Mononuclear cell (primary cell): ENCODE measurements at regions not wholly inside any gene's neighbourhood (a gene's known extent, or its start where the extent isn't known, plus 50 kb on each side); places are given as distances from the start of the nearest gene placed in this dataset.

ENCODE experiments used
- H3K27me3 ChIP-seq: 2 replicates; pipeline ENCODE4 v1.6.0; 2011; ENCODE audit warnings: low read length, control low read depth; ENCODE audit not compliant: insufficient read depth
- H3K4me1 ChIP-seq: 2 replicates; pipeline ENCODE4 v1.5.1; 2011; ENCODE audit warnings: mild to moderate bottlenecking, low read length, control low read depth; ENCODE audit not compliant: insufficient read depth
- H3K4me3 ChIP-seq: 2 replicates; pipeline ENCODE4 v1.5.1; 2011; ENCODE audit warnings: mild to moderate bottlenecking, low read length, moderate library complexity
- H3K9me3 ChIP-seq: 2 replicates; pipeline ENCODE4 v1.5.1; 2011; ENCODE audit warnings: low read depth, mild to moderate bottlenecking, control low read depth, low read length

- peaks cover 17% of the 10 kb centered on the region for H3K4me1 ChIP-seq
- no peaks in the 10 kb centered on the region for H3K27me3 ChIP-seq
- no peak overlapping the region for H3K4me3 ChIP-seq
- no peaks in the 10 kb centered on the region for H3K9me3 ChIP-seq
Measured at GRCh38 chrX:40473460-40474204, 107.1 kb upstream of the ATP6AP2 start.

- peaks cover 28% of the 10 kb centered on the region for H3K4me1 ChIP-seq
- no peaks in the 10 kb centered on the region for H3K9me3 ChIP-seq
- no peak overlapping the region for H3K4me3 ChIP-seq
- no peaks in the 10 kb centered on the region for H3K27me3 ChIP-seq
Measured at GRCh38 chrX:40471965-40472648, 108.7 kb upstream of the ATP6AP2 start.

GRCh38 chrX:40470830-40471429 lies 109.8 kb upstream of the ATP6AP2 start:
- no peak overlapping the region for H3K4me3 ChIP-seq
- H3K9me3 ChIP-seq: no peaks in the 10 kb centered on the region
- peaks cover 31% of the 10 kb centered on the region for H3K4me1 ChIP-seq
- no peaks in the 10 kb centered on the region for H3K27me3 ChIP-seq

- peaks cover 34% of the 10 kb centered on the region for H3K4me1 ChIP-seq
Measured at GRCh38 chrX:40469316-40469715, 111.5 kb upstream of the ATP6AP2 start.

GRCh38 chrX:40468033-40468846 lies 112.5 kb upstream of the ATP6AP2 start:
- H3K9me3 ChIP-seq: no peaks in the 10 kb centered on the region
- peaks cover 30% of the 10 kb centered on the region for H3K4me1 ChIP-seq
- H3K27me3 ChIP-seq: no peaks in the 10 kb centered on the region
- no peak overlapping the region for H3K4me3 ChIP-seq

More at GRCh38 chrX:40469316-40469715, 111.5 kb upstream of the ATP6AP2 start:
- no peak overlapping the region for H3K4me3 ChIP-seq
- H3K9me3 ChIP-seq: no peaks in the 10 kb centered on the region
- no peaks in the 10 kb centered on the region for H3K27me3 ChIP-seq

- Histone ChIP-seq H3K4me1 (peaks cover 29% of the 10 kb centered on the region), H3K4me3 (no peak overlapping the region)
Measured at GRCh38 chrX:40467454-40467853, 113.3 kb upstream of the ATP6AP2 start.

GRCh38 chrX:40465735-40466551 lies 114.8 kb upstream of the ATP6AP2 start:
- H3K4me3 ChIP-seq: no peak overlapping the region
- H3K4me1 ChIP-seq: peaks cover 22% of the 10 kb centered on the region
- H3K27me3 ChIP-seq: no peaks in the 10 kb centered on the region
- no peaks in the 10 kb centered on the region for H3K9me3 ChIP-seq

More at GRCh38 chrX:40467454-40467853, 113.3 kb upstream of the ATP6AP2 start:
- H3K9me3 ChIP-seq: no peaks in the 10 kb centered on the region
- H3K27me3 ChIP-seq: no peaks in the 10 kb centered on the region

- H3K4me3 ChIP-seq: no peak overlapping the region
- H3K9me3 ChIP-seq: no peaks in the 10 kb centered on the region
- no peaks in the 10 kb centered on the region for H3K27me3 ChIP-seq
Measured at GRCh38 chrX:40462795-40463194, 118.0 kb upstream of the ATP6AP2 start.

GRCh38 chrX:40460926-40461325 lies 119.8 kb upstream of the ATP6AP2 start:
- no peak overlapping the region for H3K4me3 ChIP-seq
- H3K4me1 ChIP-seq: peaks cover 3% of the 10 kb centered on the region
- H3K9me3 ChIP-seq: no peaks in the 10 kb centered on the region
- no peaks in the 10 kb centered on the region for H3K27me3 ChIP-seq

More at GRCh38 chrX:40462795-40463194, 118.0 kb upstream of the ATP6AP2 start:
- peaks cover 9% of the 10 kb centered on the region for H3K4me1 ChIP-seq

- Histone ChIP-seq H3K4me1 (no peaks in the 10 kb centered on the region), H3K9me3 (no peaks in the 10 kb centered on the region), H3K4me3 (no peak overlapping the region), H3K27me3 (no peaks in the 10 kb centered on the region)
Measured at GRCh38 chrX:40459571-40460158, 121.1 kb upstream of the ATP6AP2 start.

GRCh38 chrX:40457406-40457805 lies 123.4 kb upstream of the ATP6AP2 start:
- H3K4me1 ChIP-seq: no peaks in the 10 kb centered on the region
- H3K27me3 ChIP-seq: no peaks in the 10 kb centered on the region

GRCh38 chrX:40452031-40452430 lies 128.7 kb upstream of the ATP6AP2 start:
- Histone ChIP-seq H3K4me1 (no peaks in the 10 kb centered on the region), H3K4me3 (no peak overlapping the region), H3K27me3 (no peaks in the 10 kb centered on the region), H3K9me3 (no peaks in the 10 kb centered on the region)

More at GRCh38 chrX:40457406-40457805, 123.4 kb upstream of the ATP6AP2 start:
- no peak overlapping the region for H3K4me3 ChIP-seq
- no peaks in the 10 kb centered on the region for H3K9me3 ChIP-seq

GRCh38 chrX:40449956-40450706 lies 130.6 kb upstream of the ATP6AP2 start:
- Histone ChIP-seq H3K4me3 (no peak overlapping the region), H3K27me3 (no peaks in the 10 kb centered on the region), H3K4me1 (no peaks in the 10 kb centered on the region), H3K9me3 (no peaks in the 10 kb centered on the region)
